ENCODE measurements at regions not wholly inside any gene's neighbourhood (a gene's known extent, or its start where the extent isn't known, plus 50 kb on each side); places are given as distances from the start of the nearest gene placed in this dataset.

- no peak overlapping the region for H3K4me3 ChIP-seq (ENCODE audit: low read length)
- H3K4me1 Mint-ChIP-seq, result no peaks in the 10 kb centered on the region
- H3K36me3 Mint-ChIP-seq, result no peaks in the 10 kb centered on the region
- H3K4me3 Mint-ChIP-seq, result no peak overlapping the region
- no peaks in the 10 kb centered on the region for H3K9me3 ChIP-seq (ENCODE audit: control insufficient read depth, insufficient read depth, low read length)
- H3K27ac ChIP-seq (ENCODE audit: low read length), result no peak overlapping the region
- intact Hi-C loops (cut with micrococcal nuclease), result no loop called here
- peaks cover under 1 to 4% of the 10 kb centered on the region in 2 donors for H3K27me3 Mint-ChIP-seq (ENCODE audit: low read depth in 2 of 2)
- no peak overlapping the region for H3K27ac Mint-ChIP-seq
- no peaks in the 10 kb centered on the region for H3K9me3 Mint-ChIP-seq
- TF ChIP-seq CTCF (IDR thresholded peaks at IDR 0.05), result no peak
- 78% methylated on average over 7 of the region's 7 CpGs for WGBS (ENCODE audit: insufficient coverage)
- H3K27me3 ChIP-seq (ENCODE audit: control insufficient read depth, insufficient read depth, low read length), result no peaks in the 10 kb centered on the region
- DNase-seq (no peak), ATAC-seq (no peak)
- no peaks in the 10 kb centered on the region for H3K36me3 ChIP-seq (ENCODE audit: control insufficient read depth, insufficient read depth, low read length)
- no peaks in the 10 kb centered on the region for H3K4me1 ChIP-seq (ENCODE audit: control insufficient read depth, insufficient read depth, low read length)
Observed at GRCh38 chr2:105634198-105634597, 110.5 kb upstream of the NCK2 start.

- TF ChIP-seq CTCF (IDR thresholded peaks at IDR 0.05), result no peak
- H3K36me3 ChIP-seq (ENCODE audit: control insufficient read depth, insufficient read depth, low read length), result no peaks in the 10 kb centered on the region
- intact Hi-C loops (cut with micrococcal nuclease), result no loop called here
- no peak overlapping the region for H3K27ac ChIP-seq (ENCODE audit: low read length)
- H3K9me3 Mint-ChIP-seq, result no peaks in the 10 kb centered on the region
- no peak overlapping the region for H3K27ac Mint-ChIP-seq
- no peak for DNase-seq
- H3K9me3 ChIP-seq (ENCODE audit: control insufficient read depth, insufficient read depth, low read length), result no peaks in the 10 kb centered on the region
- WGBS (ENCODE audit: insufficient coverage), result 100% methylated on average over 1 of the region's 1 CpG
- no peaks in the 10 kb centered on the region for H3K4me1 ChIP-seq (ENCODE audit: control insufficient read depth, insufficient read depth, low read length)
- no peak for ATAC-seq
- peaks cover 18 to 22% of the 10 kb centered on the region in 2 donors for H3K27me3 Mint-ChIP-seq (ENCODE audit: low read depth in 2 of 2)
- H3K4me1 Mint-ChIP-seq, result no peaks in the 10 kb centered on the region
- H3K4me3 ChIP-seq (ENCODE audit: low read length), result no peak overlapping the region
- no peaks in the 10 kb centered on the region for H3K36me3 Mint-ChIP-seq
- H3K4me3 Mint-ChIP-seq, result no peak overlapping the region
- H3K27me3 ChIP-seq (ENCODE audit: control insufficient read depth, insufficient read depth, low read length), result no peaks in the 10 kb centered on the region
Observed at GRCh38 chr2:105631922-105632321, 112.8 kb upstream of the NCK2 start.

- ATAC-seq, result no peak
- H3K27ac Mint-ChIP-seq, result no peak overlapping the region
- Histone ChIP-seq H3K27me3 (ENCODE audit: control insufficient read depth, insufficient read depth, low read length) (no peaks in the 10 kb centered on the region), H3K9me3 (ENCODE audit: control insufficient read depth, insufficient read depth, low read length) (no peaks in the 10 kb centered on the region), H3K36me3 (ENCODE audit: control insufficient read depth, insufficient read depth, low read length) (no peaks in the 10 kb centered on the region), H3K4me3 (ENCODE audit: low read length) (no peak overlapping the region), H3K4me1 (ENCODE audit: control insufficient read depth, insufficient read depth, low read length) (no peaks in the 10 kb centered on the region), H3K27ac (ENCODE audit: low read length) (no peak overlapping the region)
- no peaks in the 10 kb centered on the region for H3K9me3 Mint-ChIP-seq
- 94% methylated on average over 8 of the region's 9 CpGs for WGBS (ENCODE audit: insufficient coverage)
- H3K4me1 Mint-ChIP-seq, result no peaks in the 10 kb centered on the region
- intact Hi-C loops (cut with micrococcal nuclease), result no loop called here
- H3K4me3 Mint-ChIP-seq, result no peak overlapping the region
- no peak for TF ChIP-seq CTCF (IDR thresholded peaks at IDR 0.05)
- H3K27me3 Mint-ChIP-seq (ENCODE audit: low read depth in 2 of 2), result peaks cover 22 to 32% of the 10 kb centered on the region in 2 donors
- DNase-seq, result no peak
- H3K36me3 Mint-ChIP-seq, result no peaks in the 10 kb centered on the region
Observed at GRCh38 chr2:105631011-105631410, 113.7 kb upstream of the NCK2 start.

- H3K36me3 ChIP-seq (ENCODE audit: control insufficient read depth, insufficient read depth, low read length), result no peaks in the 10 kb centered on the region
- intact Hi-C loops (cut with micrococcal nuclease), result no loop called here
- Mint-ChIP-seq H3K27ac (no peak overlapping the region), H3K9me3 (no peaks in the 10 kb centered on the region), H3K27me3 (ENCODE audit: low read depth in 2 of 2) (peaks cover 25 to 44% of the 10 kb centered on the region in 2 donors), H3K4me3 (no peak overlapping the region), H3K4me1 (no peaks in the 10 kb centered on the region), H3K36me3 (no peaks in the 10 kb centered on the region)
- DNase-seq, result no peak
- no peak overlapping the region for H3K4me3 ChIP-seq (ENCODE audit: low read length)
- no peak for TF ChIP-seq CTCF (IDR thresholded peaks at IDR 0.05)
- no peaks in the 10 kb centered on the region for H3K9me3 ChIP-seq (ENCODE audit: control insufficient read depth, insufficient read depth, low read length)
- WGBS (ENCODE audit: insufficient coverage), result 44% methylated on average over 1 of the region's 1 CpG
- H3K4me1 ChIP-seq (ENCODE audit: control insufficient read depth, insufficient read depth, low read length), result no peaks in the 10 kb centered on the region
- ATAC-seq, result no peak
- no peaks in the 10 kb centered on the region for H3K27me3 ChIP-seq (ENCODE audit: control insufficient read depth, insufficient read depth, low read length)
- no peak overlapping the region for H3K27ac ChIP-seq (ENCODE audit: low read length)
Observed at GRCh38 chr2:105629634-105630033, 115.1 kb upstream of the NCK2 start.
